GM21723 (cell line): ENCODE measurements at regions not wholly inside any gene's neighbourhood (a gene's known extent, or its start where the extent isn't known, plus 50 kb on each side); places are given as distances from the start of the nearest gene placed in this dataset.
"Not testable (repeated sequence)": the region's sequence is repeated elsewhere in the genome, so short reads cannot be mapped to it uniquely, and the experiment has no call there.

ENCODE experiments used
- ATAC-seq: cut with Tn5 transposase; IDR thresholded peaks from one replicate; pipeline ENCODE4 v1.9.1; 2021; ENCODE audit warnings: mild to moderate bottlenecking, moderate library complexity; ENCODE audit not compliant: unreplicated experiment

- no peak for ATAC-seq
Measured at GRCh38 chr6:167559675-167560479, 235.0 kb downstream of the TTLL2 start.

DNA sequence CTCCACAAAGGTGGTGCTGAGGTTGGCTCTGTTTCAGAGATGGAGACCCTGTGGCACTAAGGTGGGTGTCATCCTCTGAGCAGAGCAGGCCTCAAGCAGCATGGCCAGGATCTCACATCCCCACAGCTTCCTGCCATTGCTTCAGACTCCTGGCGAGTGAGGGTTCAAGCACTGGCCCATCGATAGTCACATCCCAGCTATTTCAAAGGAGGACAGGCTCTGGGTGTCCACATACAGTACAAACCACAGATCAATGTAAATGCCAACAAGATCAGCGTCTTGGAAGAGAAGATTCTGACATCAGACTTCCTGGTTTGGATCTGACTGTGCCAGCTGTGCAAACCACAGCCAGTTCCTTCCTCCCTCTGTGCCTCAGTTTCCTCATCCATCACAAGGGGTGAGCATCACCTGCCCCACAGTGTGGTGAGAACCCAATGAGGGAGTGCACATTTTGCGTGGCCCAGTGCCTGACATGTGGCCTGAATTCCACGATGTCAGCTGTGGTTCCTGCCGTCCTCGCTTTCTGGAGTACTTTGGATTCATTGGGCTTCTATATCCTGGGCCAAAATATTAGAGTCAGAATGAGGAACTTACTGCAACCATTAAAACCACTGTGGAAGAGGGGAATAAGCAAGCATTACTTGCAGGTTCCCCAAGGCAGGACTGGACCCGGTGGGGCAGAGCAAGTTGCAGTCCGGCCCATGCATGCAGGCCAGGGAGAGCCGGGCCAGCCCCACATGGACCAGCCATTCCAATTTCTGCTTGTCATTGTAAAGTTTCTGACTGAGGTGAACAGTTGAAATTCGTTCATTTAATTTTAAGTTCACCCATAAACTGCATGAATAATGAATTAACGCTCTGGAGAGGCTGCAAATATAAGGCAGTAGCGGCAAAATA is 236.0 kb downstream of the TTLL2 start:
- no peak for ATAC-seq

DNA sequence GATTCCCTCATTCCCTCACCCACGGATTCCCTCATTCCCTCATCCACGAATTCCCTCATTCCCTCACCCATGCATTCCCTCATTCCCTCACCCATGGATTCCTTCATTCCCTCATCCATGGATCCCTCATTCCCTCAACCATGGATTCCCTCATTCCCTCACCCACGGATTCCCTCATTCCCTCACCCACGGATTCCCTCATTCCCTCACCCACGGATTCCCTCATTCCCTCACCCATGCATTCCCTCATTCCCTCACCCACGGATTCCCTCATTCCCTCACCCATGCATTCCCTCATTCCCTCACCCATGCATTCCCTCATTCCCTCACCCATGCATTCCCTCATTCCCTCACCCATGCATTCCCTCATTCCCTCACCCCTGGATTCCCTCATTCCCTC is 238.0 kb downstream of the TTLL2 start:
- not testable (repeated sequence) for ATAC-seq

DNA sequence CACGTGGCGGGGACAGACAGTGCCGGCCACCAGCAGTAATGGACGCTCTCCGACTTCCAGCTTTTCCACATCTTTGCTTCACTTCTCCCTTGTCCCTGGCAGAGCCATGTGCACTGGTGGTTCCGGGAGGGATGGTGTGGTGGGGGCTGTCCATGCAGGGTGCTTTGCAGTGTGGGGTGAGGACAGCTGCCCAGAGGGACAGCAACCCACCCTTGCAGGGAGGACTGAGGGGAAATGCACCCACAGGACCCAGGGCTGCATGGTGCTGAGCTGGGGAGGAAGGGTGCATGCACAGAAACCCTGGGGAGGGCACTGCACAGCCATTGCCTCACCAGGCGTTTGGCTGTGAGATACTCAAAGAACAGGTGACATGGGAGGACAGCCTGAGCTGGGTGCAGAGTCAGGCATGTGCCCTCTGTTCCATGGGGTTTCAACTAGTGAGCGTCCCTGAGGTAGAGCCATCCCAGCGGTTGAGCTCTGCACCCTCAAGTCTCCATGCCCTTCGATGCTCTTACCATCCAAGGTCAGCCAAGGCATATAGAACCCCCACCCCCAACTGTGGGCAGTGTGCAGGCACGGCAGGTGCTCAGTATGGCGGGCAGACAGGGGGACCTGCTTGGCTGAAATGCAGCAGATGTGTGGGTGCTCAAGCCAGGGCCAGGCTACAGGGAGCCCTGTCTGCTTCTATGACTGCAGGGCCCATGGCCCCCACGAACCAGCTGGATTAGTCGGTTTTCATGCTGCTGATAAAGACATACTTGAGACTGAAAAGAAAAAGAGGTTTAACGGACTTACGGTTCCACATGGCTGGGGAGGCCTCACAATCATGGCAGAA is 239.7 kb downstream of the TTLL2 start:
- ATAC-seq: no peak

DNA sequence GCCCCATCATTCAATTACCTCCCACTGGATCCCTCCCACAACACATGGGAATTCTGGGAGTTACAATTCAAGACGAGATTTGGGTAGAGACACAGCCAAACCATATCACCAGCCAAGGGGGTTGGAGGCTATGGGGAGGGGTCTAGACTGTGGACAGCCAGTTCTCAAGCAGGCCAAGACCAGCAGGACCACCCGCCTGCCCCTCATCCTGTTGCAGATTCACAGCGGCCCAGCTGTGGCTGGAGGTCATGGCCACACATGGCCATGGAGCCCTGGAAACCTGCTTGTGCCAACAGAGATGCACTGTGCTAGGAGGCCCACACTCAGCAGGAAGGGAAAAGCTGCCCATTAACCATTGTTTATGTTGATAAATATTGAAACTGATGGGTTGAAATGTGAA is 240.5 kb downstream of the TTLL2 start:
- ATAC-seq: no peak

- no peak for ATAC-seq
Measured at GRCh38 chr6:167565884-167566599, 241.2 kb downstream of the TTLL2 start.

DNA sequence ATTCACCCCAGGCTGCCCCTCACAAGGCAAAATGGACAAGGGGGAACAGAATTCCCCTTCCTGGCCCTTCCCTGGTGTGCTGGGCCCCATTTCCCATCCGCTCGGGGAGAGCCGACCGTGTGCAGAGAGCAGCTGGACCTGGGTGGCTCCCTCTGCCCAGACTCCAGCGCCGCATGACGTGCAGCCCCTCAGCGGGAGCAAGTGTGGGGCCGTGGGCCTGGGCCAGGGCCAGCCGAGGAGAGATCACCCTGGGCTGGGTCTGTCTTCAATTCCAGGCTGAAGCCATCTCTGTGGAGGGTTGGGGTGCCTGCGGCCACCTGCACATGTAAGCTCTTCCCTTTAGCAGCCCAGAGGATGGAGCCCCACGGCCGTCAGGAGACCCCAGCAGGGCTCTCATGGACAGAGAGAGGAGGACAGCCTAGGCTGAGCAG is 241.8 kb downstream of the TTLL2 start:
- no peak for ATAC-seq

GRCh38 chr6:167567142-167568033 is 242.5 kb downstream of the TTLL2 start:
- no peak for ATAC-seq

GRCh38 chr6:167568407-167569024 is 243.6 kb downstream of the TTLL2 start:
- no peak for ATAC-seq

GRCh38 chr6:167569041-167569805 is 244.3 kb downstream of the TTLL2 start:
- no peak for ATAC-seq

DNA sequence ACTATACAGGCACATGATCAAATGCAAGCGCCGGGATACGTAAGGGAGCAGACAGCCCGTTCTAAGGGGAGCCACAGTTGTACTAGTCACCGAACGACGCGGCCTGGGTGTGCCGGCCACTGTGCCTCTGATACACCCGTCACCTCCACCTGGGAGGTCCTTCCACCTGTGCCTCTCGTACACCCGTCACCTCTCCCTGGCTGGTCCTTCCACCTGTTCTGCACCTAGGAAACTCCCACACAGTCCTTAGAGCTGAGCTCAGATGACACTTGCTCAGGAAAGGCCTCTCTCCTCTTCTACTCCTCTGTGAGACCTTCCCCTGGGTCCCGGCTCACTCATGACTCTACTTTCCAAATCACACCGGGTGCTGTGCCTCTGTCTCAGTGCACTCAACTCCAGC is 245.0 kb downstream of the TTLL2 start:
- ATAC-seq: no peak

DNA sequence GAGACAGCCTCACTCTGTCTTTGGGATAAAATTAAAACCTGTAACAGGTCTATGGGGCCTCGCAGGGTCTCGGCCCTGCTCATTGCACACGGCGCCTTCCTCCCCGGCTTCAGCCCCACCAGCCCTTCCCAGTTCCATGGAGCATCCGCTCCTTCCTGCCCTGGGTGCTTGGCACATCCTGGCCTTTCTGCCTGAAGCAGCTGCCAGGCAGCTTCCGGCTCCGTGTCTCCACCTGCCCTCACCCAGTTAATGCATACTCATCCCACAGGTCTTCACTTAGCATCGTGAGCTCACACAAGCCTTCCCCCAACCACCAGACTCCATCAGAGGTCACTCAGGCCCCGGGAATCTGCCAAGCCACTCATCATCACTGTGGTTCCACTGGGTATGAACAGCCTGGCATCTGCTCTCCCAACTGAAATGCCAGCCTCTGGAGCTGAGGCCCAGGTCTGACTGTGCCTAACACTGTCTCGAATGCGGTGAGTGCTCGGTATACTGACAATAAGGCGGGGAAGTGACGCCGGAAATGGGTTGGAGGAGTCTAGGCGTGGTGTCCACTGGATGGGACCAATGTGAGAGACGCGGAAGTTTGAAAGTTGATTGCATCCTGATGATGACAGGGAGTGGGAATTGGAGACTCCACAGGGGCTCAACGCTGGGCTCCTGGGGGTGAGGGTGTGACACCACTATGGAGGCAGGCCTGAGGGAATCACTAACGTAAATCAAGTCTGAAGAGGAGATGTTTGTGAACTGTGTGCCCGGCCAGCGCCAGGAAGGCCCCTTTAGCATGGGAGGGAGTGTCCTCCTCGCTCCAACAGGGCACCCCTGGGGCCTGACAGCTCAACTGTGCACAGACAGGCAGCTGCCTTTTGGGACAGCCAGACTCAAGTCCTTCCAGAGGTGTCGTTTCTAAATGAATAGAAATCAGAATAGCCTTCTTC is 245.8 kb downstream of the TTLL2 start:
- ATAC-seq: no peak

- ATAC-seq: no peak
Measured at GRCh38 chr6:167571550-167571949, 246.7 kb downstream of the TTLL2 start.

DNA sequence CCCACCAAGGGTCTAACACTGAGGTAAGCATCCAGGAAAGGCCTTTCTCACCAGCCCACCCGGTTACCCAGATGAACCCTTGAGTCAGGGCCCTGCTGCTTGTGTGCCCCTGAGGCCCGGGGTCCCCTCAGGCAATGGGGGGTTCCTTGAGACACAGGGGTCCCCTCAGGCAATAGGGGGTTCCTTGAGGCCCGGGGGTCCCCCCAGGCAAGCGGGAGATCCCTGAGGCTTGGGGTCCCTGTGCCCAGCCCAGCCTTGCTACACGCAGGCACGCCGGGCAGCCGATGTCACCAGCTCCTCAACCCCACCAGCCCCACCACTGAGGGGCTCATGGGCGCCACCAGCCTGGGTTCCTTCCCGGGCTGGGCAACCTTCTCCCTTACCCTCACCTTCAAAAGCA is 247.2 kb downstream of the TTLL2 start:
- ATAC-seq: no peak

GRCh38 chr6:167572841-167573271 is 248.0 kb downstream of the TTLL2 start:
- no peak for ATAC-seq

DNA sequence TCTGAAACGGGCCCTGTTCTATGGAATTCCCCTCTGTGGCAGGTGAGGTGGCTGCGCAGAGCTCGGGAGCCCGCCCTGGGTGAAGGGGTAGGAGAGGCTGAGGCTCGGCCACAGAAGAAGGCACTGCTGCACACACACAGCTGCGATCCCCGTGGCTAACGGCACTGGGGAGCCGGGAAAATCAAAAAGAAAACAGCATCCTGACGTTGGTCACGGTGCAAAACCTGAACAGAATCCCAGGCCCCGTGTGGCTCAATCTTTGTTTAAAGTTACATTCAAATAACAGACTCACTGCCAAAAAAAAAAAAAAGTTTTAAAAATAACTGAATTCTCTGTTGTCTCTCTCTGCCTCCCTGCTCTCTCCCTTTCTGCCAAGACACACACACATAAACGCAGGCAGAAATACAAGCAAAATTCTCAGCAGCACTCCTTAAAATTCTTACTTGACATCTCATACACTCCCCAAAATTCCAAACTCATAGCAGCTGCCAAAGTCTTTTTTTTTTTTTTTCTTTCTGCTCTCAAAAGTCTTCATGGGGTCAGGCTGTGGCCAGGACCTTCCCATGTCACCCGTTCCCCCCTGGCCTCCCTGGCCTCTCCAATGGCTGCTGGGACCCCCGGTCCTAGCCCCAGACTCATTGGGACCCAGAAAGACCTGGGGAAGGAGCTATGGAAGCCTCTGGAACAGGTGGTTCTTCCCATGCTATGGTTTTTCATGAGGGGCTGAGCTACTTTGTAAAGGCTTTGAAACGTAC is 248.8 kb downstream of the TTLL2 start:
- no peak for ATAC-seq
